PC-9 (cell line): ENCODE measurements at regions not wholly inside any gene's neighbourhood (a gene's known extent, or its start where the extent isn't known, plus 50 kb on each side); places are given as distances from the start of the nearest gene placed in this dataset.

ENCODE experiments used
- CTCF ChIP-seq: fragments of 200-600 bp; sonication (generic); conservative IDR thresholded peaks from 2 replicates; pipeline ENCODE4 v1.6.1; 2017; ENCODE audit warnings: mixed run types, antibody characterized with exemption, mild to moderate bottlenecking, moderate library complexity
- EZH2 ChIP-seq: fragments of 200-600 bp; sonication (generic); IDR thresholded peaks from 2 replicates; pipeline ENCODE4 v1.8.0; 2017; ENCODE audit warnings: antibody characterized with exemption, low read depth

DNA sequence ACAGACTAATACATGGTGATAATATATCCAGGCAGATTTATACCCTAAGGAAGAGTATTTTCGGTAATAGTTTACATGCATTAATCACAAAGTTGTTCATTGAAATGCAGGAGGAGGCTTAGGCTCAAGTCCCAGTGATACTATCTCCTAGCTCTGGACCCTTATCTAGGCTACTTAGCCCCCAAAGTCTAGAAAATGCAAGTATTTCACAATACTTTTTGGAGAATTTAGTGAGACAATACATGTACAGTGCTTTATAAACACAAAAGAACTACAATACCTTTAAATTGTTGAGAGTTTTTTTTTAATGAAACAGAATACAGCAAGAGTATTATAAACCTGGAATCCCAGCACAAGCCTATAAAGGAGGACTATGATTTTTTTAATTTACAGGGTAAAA is 473.9 kb downstream of the HS3ST3B1 start:
- no peak for TF ChIP-seq CTCF
- TF ChIP-seq EZH2, result no peak
